ENCODE measurements at regions not wholly inside any gene's neighbourhood (a gene's known extent, or its start where the extent isn't known, plus 50 kb on each side); places are given as distances from the start of the nearest gene placed in this dataset.

- H3K36me3 ChIP-seq (replicated peaks in 1 of 2; ENCODE audit: insufficient read depth in 1 of 2, low read depth in 2 of 2), result no peaks in the 10 kb centered on the region
- DNase-seq, result no peak
- H3K9me3 ChIP-seq, result no peaks in the 10 kb centered on the region
- no peak for ATAC-seq
- TF ChIP-seq POLR2A (IDR thresholded peaks at IDR 0.05), result no peak
- TF ChIP-seq CTCF (IDR thresholded peaks at IDR 0.05), result no peak
- no peak overlapping the region for H3K4me3 ChIP-seq
- H3K27ac ChIP-seq, result no peak overlapping the region
- intact Hi-C loops (cut with DNase I), result no loop called here
- WGBS, 2 donors, result 28 to 42% methylated on average over 4 of the region's 4 CpGs
- no peaks in the 10 kb centered on the region for H3K27me3 ChIP-seq
- no peaks in the 10 kb centered on the region for H3K4me1 ChIP-seq
Measured at GRCh38 chr16:6929868-6930267, 402.8 kb upstream of the RBFOX1 start.

- H3K4me3 ChIP-seq, result no peak overlapping the region
- no peaks in the 10 kb centered on the region for H3K4me1 ChIP-seq
- no peak overlapping the region for H3K27ac ChIP-seq
- H3K36me3 ChIP-seq (replicated peaks in 1 of 2; ENCODE audit: insufficient read depth in 1 of 2, low read depth in 2 of 2), result no peaks in the 10 kb centered on the region
- TF ChIP-seq POLR2A (IDR thresholded peaks at IDR 0.05) (no peak), CTCF (IDR thresholded peaks at IDR 0.05) (no peak)
- WGBS, 2 donors, result 24 to 25% methylated on average over 7 of the region's 7 CpGs
- H3K9me3 ChIP-seq, result no peaks in the 10 kb centered on the region
- no peaks in the 10 kb centered on the region for H3K27me3 ChIP-seq
- intact Hi-C loops (cut with DNase I), result no loop called here
- no peak for DNase-seq
- no peak for ATAC-seq
Measured at GRCh38 chr16:6926762-6927161, 405.9 kb upstream of the RBFOX1 start.

GRCh38 chr16:6926341-6926740, 406.3 kb upstream of the RBFOX1 start:
- intact Hi-C loops (cut with DNase I), result no loop called here
- DNase-seq (no peak), ATAC-seq (no peak)
- no peaks in the 10 kb centered on the region for H3K36me3 ChIP-seq (replicated peaks in 1 of 2; ENCODE audit: insufficient read depth in 1 of 2, low read depth in 2 of 2)
- no peaks in the 10 kb centered on the region for H3K4me1 ChIP-seq
- 31 to 41% methylated on average over 6 of the region's 6 CpGs for WGBS, 2 donors
- no peaks in the 10 kb centered on the region for H3K9me3 ChIP-seq
- no peak overlapping the region for H3K4me3 ChIP-seq
- TF ChIP-seq CTCF (IDR thresholded peaks at IDR 0.05), result no peak
- TF ChIP-seq POLR2A (IDR thresholded peaks at IDR 0.05), result no peak
- H3K27me3 ChIP-seq, result no peaks in the 10 kb centered on the region
- H3K27ac ChIP-seq, result no peak overlapping the region

GRCh38 chr16:6918646-6919045, 414.0 kb upstream of the RBFOX1 start:
- H3K4me3 ChIP-seq, result no peak overlapping the region
- H3K27ac ChIP-seq, result no peak overlapping the region
- DNase-seq, result no peak
- H3K9me3 ChIP-seq, result no peaks in the 10 kb centered on the region
- H3K4me1 ChIP-seq, result no peaks in the 10 kb centered on the region
- no peak for TF ChIP-seq POLR2A (IDR thresholded peaks at IDR 0.05)
- H3K27me3 ChIP-seq, result no peaks in the 10 kb centered on the region
- H3K36me3 ChIP-seq (replicated peaks in 1 of 2; ENCODE audit: insufficient read depth in 1 of 2, low read depth in 2 of 2), result no peaks in the 10 kb centered on the region
- no peak for ATAC-seq
- intact Hi-C loops (cut with DNase I), result no loop called here
- WGBS, 2 donors, result 71 to 80% methylated on average over 7 of the region's 7 CpGs

- 81 to 92% methylated on average over 2 of the region's 2 CpGs for WGBS, 2 donors
- intact Hi-C loops (cut with DNase I), result no loop called here
Measured at GRCh38 chr16:6916946-6917345, 415.7 kb upstream of the RBFOX1 start.

More at GRCh38 chr16:6916946-6917345, 415.7 kb upstream of the RBFOX1 start:
- Histone ChIP-seq H3K4me1 (no peaks in the 10 kb centered on the region), H3K36me3 (replicated peaks in 1 of 2; ENCODE audit: insufficient read depth in 1 of 2, low read depth in 2 of 2) (no peaks in the 10 kb centered on the region), H3K9me3 (no peaks in the 10 kb centered on the region), H3K4me3 (no peak overlapping the region), H3K27ac (no peak overlapping the region), H3K27me3 (no peaks in the 10 kb centered on the region)
- TF ChIP-seq CTCF (IDR thresholded peaks at IDR 0.05) (no peak), POLR2A (IDR thresholded peaks at IDR 0.05) (no peak)
- no peak for DNase-seq
- no peak for ATAC-seq
